Psoas muscle (tissue), 7 donors: ENCODE measurements at regions not wholly inside any gene's neighbourhood (a gene's known extent, or its start where the extent isn't known, plus 50 kb on each side); places are given as distances from the start of the nearest gene placed in this dataset.
"Not testable (repeated sequence)": the region's sequence is repeated elsewhere in the genome, so short reads cannot be mapped to it uniquely, and the experiment has no call there.

Source experiments
- ATAC-seq, 4 donors: fragments of 200-7000 bp; cut with Tn5 transposase; one replicate each; pipeline ENCODE4 v1.9.1; 2020; ENCODE audit warnings: moderate library complexity in 3 of 4, mild to moderate bottlenecking in 2 of 4
- DNase-seq, 2 donors: peaks; one replicate each; pipeline ENCODE4 v3.0.0-alpha.2; 2020
- H3K27ac ChIP-seq: fragments of 200-600 bp; one replicate; pipeline ENCODE4 v1.8.0; 2022
- H3K27me3 ChIP-seq, 3 donors: fragments of 200-600 bp in 1 of 3; one replicate each; pipeline versions ENCODE4 v1.6.1 to v1.8.0; 2013 to 2022; ENCODE audit warnings: low read length in 2 of 3, mild to moderate bottlenecking in 2 of 3, moderate library complexity in 1 of 3; ENCODE audit not compliant: insufficient read depth in 3 of 3
- H3K36me3 ChIP-seq, 2 donors: fragments of 200-600 bp in 1 of 2; one replicate each; pipeline versions ENCODE4 v1.6.1 to v1.8.0; 2013 to 2022; ENCODE audit warnings: low read depth in 1 of 2, mild to moderate bottlenecking in 1 of 2, moderate library complexity in 1 of 2; ENCODE audit not compliant: insufficient read depth in 1 of 2
- H3K4me1 ChIP-seq: fragments of 200-600 bp; one replicate; pipeline ENCODE4 v1.8.0; 2022
- H3K4me3 ChIP-seq: fragments of 200-600 bp; one replicate; pipeline ENCODE4 v1.8.0; 2022; ENCODE audit warnings: mild to moderate bottlenecking
- H3K9me3 ChIP-seq: fragments of 200-600 bp; one replicate; pipeline ENCODE4 v1.8.0; 2022
- WGBS, 3 donors: extraction: QIAGEN DNeasy Blood & Tissue Kit; methylation state at CpG; one replicate each; pipeline versions ENCODE4 v1.1.6 to v1.1.7; 2013; 5-methylcytosine and 5-hydroxymethylcytosine counted together
- intact Hi-C, 2 donors: fragments of 100-400 bp; cut with DNase I; formaldehyde crosslinking; loops; one replicate each; pipeline versions ENCODE4 v1.11.0 to v1.14.2; 2022
- TF ChIP-seq, protein P1 (sequence below): fragments of 200-600 bp; IDR thresholded peaks from one replicate; pipeline ENCODE4 v1.8.0; 2022; ENCODE audit warnings: antibody characterized with exemption
- donor health status: healthy with polysubstance abuse.
- donor health status: DM: no; HTN: no; CAD: no; lungs with moderate emphysema.
- donor health status: Bipolar disorder and iron deficiency.
- donor health status: healthy.
- donor health status: DM: yes; HTN: yes; CAD: no.
- donor health status: DM: no; HTN: no; CAD: no.
- donor health status: DM: yes; HTN: yes; CAD: no.

DNA sequence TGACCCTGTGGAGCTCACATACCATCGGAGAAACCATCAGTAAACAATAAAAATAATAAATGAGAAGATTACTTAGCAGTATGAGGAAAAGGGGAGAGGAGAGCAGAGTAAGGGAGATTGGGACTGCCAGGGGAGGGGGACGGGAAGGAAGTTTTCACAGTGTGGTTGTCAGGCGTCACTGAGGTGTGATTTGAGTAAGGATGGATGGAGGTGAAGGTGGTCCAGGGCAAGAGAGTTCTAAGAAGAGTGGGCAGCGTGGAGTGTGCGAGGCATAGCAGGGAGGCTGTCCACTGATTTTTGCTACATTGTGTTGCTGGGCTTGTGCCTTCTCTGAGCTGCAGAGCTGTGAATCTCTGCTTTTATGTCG lies 119.1 kb downstream of the HPGD start:
- Histone ChIP-seq H3K27me3 (peaks cover 0 to 2% (median 0%) of the 10 kb centered on the region in 3 donors), H3K36me3 (no peaks in the 10 kb centered on the region), H3K9me3 (no peaks in the 10 kb centered on the region), H3K4me1 (no peaks in the 10 kb centered on the region), H3K27ac (no peak overlapping the region), H3K4me3 (no peak overlapping the region)
- no peak for ATAC-seq
- 56 to 66% (median 61%) methylated on average over 6 of the region's 6 CpGs for WGBS, 3 donors
- intact Hi-C loops: no loop called here
- TF ChIP-seq, protein P1, sequence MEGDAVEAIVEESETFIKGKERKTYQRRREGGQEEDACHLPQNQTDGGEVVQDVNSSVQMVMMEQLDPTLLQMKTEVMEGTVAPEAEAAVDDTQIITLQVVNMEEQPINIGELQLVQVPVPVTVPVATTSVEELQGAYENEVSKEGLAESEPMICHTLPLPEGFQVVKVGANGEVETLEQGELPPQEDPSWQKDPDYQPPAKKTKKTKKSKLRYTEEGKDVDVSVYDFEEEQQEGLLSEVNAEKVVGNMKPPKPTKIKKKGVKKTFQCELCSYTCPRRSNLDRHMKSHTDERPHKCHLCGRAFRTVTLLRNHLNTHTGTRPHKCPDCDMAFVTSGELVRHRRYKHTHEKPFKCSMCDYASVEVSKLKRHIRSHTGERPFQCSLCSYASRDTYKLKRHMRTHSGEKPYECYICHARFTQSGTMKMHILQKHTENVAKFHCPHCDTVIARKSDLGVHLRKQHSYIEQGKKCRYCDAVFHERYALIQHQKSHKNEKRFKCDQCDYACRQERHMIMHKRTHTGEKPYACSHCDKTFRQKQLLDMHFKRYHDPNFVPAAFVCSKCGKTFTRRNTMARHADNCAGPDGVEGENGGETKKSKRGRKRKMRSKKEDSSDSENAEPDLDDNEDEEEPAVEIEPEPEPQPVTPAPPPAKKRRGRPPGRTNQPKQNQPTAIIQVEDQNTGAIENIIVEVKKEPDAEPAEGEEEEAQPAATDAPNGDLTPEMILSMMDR: no peak
- no peak for DNase-seq

DNA sequence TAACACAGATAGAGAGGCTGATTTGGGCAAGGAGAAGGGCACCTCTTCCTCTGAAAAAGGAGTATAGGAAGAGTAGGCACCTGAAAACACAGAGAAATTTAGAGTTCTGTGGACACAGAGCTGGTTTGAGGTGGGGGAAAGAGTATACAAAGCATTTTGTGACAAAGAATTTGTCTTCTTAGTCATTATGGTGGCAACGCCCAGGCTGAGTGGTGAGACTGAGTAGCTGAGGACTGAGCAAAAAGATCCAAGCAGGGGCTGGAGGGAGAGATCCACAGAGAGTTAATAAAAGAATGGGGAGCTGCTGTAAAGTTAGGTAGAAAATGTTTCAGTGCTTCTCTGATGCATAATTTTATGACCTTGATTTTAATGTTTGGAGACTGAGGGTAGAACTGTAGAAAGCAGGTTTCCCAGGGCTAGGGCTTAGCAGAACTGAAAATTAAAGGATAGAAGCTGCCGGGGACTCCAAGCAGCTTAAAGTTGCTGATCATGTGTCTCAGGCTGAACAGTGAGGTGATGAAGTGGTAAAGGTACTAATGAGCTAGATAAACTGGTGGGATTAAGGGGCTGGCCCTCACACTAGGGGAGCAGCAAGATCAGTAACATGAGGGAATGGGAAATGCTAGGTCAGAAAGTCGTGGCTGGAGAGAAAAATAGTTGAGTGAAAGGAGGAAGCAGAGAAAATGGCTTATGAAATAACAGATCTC lies 118.9 kb downstream of the CEP44 start:
- no peaks in the 10 kb centered on the region for H3K4me1 ChIP-seq
- WGBS, 3 donors: 45 to 50% (median 48%) methylated on average over 3 of the region's 3 CpGs
- H3K27ac ChIP-seq: no peak overlapping the region
- peaks cover 0 to 2% (median 0%) of the 10 kb centered on the region in 3 donors for H3K27me3 ChIP-seq
- no peaks in the 10 kb centered on the region for H3K9me3 ChIP-seq
- no peak for ATAC-seq
- intact Hi-C loops: no loop called here
- TF ChIP-seq, protein P1: no peak
- no peaks in the 10 kb centered on the region for H3K36me3 ChIP-seq
- no peak overlapping the region for H3K4me3 ChIP-seq
- DNase-seq: no peak

DNA sequence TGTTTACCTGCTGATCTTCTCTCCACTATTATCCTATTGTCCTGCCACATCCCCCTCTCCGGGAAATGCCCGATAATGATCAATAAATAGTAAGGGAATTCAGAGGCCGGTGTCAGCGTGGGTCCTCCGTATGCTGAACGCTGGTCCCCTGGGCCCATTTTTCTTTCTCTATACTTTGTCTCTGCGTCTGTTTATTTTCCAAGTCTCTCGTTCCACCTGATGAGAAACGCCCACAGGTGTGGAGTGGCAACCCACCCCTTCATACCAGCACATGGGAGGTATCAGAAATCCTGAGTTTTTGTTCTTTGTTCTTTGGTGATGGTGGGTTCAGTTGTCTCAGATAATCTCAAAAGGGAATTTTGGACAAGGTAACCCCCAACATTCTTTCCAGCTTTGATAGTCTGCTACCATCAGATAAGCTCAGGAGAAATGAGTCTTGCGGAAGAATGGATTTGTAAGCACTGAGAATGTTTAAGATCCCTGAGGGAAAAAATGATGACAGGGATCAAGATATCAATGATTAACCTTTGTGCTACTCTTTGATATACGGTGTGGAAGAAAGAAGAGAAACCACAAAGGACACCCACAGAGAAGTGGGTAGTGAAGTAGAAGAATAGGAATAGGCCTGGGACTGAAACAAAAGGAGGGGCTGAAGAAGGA lies 117.9 kb downstream of the CEP44 start:
- Histone ChIP-seq H3K9me3 (no peaks in the 10 kb centered on the region), H3K4me3 (no peak overlapping the region), H3K27ac (no peak overlapping the region), H3K36me3 (no peaks in the 10 kb centered on the region), H3K27me3 (peaks cover 0 to 2% (median 0%) of the 10 kb centered on the region in 3 donors), H3K4me1 (no peaks in the 10 kb centered on the region)
- WGBS, 3 donors: 74 to 76% (median 74%) methylated on average over 11 of the region's 11 CpGs
- intact Hi-C loops: no loop called here
- TF ChIP-seq, protein P1: no peak
- DNase-seq (no peak), ATAC-seq (no peak)

DNA sequence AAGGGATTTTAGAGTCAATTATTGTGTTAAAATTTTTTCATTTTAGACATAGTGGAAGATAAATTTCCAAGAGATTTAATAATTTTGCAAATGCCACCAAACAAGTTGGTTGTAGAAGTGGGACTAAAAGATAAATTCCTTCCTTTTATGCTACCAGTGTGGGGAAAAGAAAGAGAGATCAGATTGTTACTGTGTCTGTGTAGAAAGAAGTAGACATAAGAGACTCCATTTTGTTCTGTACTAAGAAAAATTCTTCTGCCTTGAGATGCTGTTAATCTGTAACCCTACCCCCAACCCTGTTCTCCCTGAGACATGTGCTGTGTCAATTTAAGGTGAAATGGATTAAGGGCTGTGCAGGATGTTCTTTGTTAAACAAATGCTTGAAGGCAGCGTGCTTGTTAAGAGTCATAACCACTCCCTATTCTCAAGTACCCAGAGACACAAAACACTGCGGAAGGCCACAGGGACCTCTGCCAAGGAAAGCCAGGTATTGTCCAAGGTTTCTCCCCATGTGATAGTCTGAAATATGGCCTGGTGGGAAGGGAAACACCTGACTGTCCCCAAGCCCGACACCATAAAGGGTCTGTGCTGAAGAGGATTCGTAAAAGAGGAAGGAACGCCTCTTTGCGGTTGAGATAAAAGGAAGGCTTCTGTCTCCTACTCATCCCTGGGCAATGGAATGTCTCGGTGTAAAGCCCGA lies 117.0 kb downstream of the CEP44 start:
- H3K4me1 ChIP-seq, ATAC-seq, H3K36me3 ChIP-seq, H3K4me3 ChIP-seq, DNase-seq, H3K27ac ChIP-seq, intact Hi-C loops, H3K9me3 ChIP-seq, H3K27me3 ChIP-seq: not testable (repeated sequence)
- 58 to 77% (median 68%) methylated on average over 8 of the region's 8 CpGs for WGBS, 3 donors

DNA sequence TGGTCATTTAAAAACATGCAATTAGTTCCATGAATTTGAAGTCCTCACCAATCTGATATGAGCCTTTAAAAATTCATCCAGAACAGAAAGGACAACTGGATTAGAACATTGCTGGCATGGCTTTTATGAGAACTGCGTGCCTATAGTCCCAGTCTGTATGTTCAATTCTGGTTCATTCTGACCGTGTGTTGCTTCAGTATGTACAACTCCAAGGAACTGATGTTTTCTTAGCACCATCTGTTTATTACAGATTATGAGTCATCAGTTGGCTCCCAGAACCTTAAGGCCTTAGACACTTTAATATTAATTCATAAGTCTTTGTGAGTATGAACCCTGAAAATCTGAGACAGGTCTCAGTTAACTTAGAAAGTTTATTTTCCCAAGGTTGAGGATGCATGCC lies 115.0 kb downstream of the CEP44 start:
- WGBS, 3 donors: 39 to 59% (median 46%) methylated on average over 2 of the region's 2 CpGs
- intact Hi-C loops: no loop called here
- no peak for ATAC-seq

More for the DNA sequence above, 115.0 kb downstream of the CEP44 start:
- TF ChIP-seq, protein P1: no peak
- no peak for DNase-seq
- no peaks in the 10 kb centered on the region for H3K36me3 ChIP-seq
- H3K27me3 ChIP-seq: no peaks in the 10 kb centered on the region
- H3K9me3 ChIP-seq: no peaks in the 10 kb centered on the region
- H3K4me1 ChIP-seq: no peaks in the 10 kb centered on the region
- H3K4me3 ChIP-seq: no peak overlapping the region
- no peak overlapping the region for H3K27ac ChIP-seq
